ENCODE measurements at regions not wholly inside any gene's neighbourhood (a gene's known extent, or its start where the extent isn't known, plus 50 kb on each side); places are given as distances from the start of the nearest gene placed in this dataset.
A peak's percentile ranks its signal among the peaks of the same experiment; 100 is the strongest.

DNA sequence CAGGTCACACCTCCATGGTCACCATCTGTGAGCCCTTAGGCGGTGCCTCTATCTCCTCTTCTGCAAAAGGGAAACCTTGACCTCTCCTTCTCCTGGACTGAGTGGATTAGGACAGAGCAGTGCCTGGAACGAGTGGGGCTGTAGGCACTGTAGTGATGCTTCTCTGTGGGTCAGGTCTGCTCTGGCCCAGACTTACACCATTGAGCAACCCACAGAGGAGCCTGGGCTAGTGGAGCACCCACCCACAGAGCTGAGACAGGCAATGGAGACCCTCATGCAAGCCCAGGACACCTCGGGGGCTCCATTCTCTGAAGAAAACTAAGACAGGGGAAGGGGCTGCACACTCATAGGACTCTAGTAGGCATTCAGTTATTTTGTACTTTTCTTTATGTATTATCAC lies 400.6 kb downstream of the GADD45G start:
- Histone ChIP-seq H3K9me3 (0 out of 2 replicates have a peak, but pooled peaks cover 5% of the 10 kb centered on the region), H3K4me3 (no peak overlapping the region), H3K36me3 (no peaks in the 10 kb centered on the region), H3K27me3 (no peaks in the 10 kb centered on the region)
- no peak for DNase-seq

DNA sequence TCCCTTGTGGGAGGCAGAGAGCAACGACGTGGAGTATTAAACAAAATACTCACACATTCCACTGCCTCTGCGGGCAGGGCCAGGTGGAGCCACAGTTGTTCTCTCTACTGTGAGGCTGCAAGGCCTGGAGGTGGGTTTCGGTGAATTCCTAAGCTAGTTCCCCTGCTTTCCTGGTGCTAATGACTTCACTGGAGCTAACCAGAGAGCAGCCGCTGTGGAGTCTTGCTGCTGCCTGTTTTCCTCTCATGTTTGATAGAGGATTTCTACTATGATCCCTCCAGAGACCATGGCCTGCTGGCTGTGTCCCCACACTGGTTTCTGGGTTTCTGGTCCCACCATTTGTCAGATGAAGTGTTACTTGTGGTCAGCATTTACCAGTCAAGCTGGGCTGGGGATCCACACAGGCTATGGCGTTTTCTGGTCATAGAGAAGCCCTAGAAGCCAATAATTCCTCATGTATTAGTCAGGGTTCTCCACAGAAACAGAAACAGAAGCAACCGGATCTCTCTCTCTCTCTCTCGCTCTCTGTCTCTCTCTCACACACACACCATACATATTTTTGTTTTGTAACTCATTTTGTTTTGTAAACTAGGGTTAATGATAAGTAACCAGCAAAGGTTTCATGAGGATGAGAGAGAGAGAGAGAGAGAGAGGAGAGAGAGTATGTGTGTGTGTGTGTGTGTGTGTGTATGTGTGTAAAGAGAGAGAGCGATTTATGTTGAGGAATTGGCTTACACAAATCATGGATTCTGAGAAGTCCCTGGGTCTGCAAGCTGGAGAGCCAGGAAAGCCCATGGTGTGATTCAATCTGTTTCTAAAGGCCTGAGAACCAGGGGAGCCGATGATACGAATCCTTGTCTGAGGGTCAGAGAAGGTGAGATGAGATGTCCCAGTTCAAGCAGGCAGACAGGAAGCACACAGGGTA lies 403.0 kb downstream of the GADD45G start:
- no peaks in the 10 kb centered on the region for H3K27me3 ChIP-seq
- H3K9me3 ChIP-seq: 0 out of 2 replicates have a peak, but pooled peaks cover 5% of the 10 kb centered on the region
- no peaks in the 10 kb centered on the region for H3K36me3 ChIP-seq
- DNase-seq: peak; percentile 49
- no peak overlapping the region for H3K4me3 ChIP-seq

DNA sequence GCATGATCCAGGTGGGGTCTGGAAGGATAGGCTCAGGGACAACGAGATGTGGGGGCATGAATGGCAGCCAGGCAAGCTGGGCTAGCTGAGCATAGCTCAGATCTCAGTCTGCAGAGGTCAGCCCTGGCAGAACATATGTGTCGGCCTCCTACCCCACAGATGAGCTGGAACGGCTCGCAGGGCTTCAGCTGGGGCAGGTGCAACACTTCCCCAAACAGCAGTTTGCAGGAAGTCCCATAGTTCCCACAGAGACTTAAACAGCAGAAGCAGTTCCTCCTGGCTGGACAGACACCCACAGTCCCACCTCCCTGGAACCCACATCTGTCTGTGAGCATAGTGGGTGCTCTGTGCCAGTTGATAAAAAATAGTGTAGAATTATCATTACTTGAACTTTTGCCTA lies 404.6 kb downstream of the GADD45G start:
- Histone ChIP-seq H3K9me3 (0 out of 2 replicates have a peak, but pooled peaks cover 5% of the 10 kb centered on the region), H3K27me3 (no peaks in the 10 kb centered on the region), H3K4me3 (no peak overlapping the region), H3K36me3 (no peaks in the 10 kb centered on the region)
- DNase-seq: no peak

DNA sequence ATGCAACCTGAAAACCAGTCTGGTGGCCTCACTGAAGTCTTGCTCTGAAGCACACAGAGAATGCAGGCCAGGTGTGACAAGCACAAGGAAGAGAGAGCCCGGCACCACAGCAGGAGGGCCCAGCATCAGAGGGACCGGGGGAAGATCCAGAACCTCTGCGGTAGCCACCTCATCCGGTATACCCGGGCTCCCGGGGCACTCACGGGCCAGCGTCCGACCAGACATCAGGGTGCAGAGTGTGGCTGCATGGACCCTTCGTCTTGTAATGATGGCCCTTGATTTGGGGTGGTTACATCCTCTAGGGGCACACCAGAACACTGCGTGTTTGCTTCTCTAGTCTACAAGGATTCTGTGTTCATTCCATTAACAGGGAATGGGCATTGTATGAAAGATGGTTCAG lies 406.0 kb downstream of the GADD45G start:
- DNase-seq: no peak

DNA sequence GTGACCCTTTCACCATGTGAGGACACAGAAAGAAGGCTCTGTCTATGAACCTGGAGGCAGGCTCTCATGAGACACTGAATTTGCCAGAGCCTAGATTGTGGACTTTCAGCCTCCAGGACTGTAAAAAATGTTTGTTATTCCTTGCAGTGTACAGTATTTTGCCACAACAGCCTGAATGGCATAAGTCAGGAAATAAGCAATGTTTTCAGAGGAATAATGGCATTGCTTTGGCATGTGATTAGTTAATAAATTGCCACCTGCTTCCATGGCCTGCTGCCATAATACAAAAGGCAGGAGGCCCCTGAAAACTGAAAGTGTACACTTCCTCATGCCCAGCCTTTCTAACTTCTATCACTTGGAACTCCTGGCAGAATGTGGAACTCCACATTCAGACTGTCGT lies 408.1 kb downstream of the GADD45G start:
- Histone ChIP-seq H3K9me3 (no peaks in the 10 kb centered on the region), H3K27me3 (no peaks in the 10 kb centered on the region), H3K4me3 (no peak overlapping the region), H3K36me3 (no peaks in the 10 kb centered on the region)
- DNase-seq: no peak

More for the DNA sequence above, 406.0 kb downstream of the GADD45G start:
- Histone ChIP-seq H3K4me3 (no peak overlapping the region), H3K9me3 (no peaks in the 10 kb centered on the region), H3K36me3 (no peaks in the 10 kb centered on the region), H3K27me3 (no peaks in the 10 kb centered on the region)

DNA sequence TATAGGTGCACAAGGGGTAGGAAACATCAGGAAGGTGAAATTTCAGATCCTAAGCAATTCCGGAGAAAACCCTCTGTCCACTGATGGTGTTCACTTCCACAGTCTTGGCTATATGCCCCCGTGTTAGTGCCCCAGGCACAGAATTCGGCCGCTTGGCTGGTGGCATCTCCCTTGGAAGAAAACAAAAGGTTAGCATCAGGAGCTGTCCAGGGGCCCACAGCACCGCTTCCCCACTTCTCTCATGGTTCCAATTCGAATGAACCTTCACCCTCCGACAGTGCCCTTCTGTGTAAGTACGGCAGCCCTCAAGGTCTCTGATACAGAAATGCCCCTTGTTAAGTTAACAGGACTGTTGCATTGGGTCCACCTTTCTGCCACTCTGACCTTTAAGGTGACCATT lies 409.0 kb downstream of the GADD45G start:
- H3K36me3 ChIP-seq: no peaks in the 10 kb centered on the region
- no peak for DNase-seq
- no peak overlapping the region for H3K4me3 ChIP-seq
- H3K27me3 ChIP-seq: no peaks in the 10 kb centered on the region
- H3K9me3 ChIP-seq: no peaks in the 10 kb centered on the region

DNA sequence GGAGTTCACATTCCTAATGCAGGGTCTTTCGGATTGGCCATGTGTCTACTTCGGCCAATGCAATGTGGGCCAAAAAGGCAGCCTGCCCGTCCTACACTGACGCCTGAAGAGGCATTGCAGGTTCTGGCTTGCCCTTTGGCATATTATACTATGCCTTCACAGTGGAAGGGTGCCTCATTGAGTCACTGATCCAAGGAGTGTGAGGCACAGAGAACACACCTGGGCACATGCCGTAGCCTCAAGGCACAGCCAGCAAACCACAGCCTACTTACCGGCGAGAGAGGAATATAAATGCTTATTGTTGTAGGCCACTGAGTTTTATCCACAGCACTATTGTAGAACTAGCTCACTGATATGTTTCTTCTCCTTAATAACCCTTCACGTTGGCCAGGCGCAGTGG lies 409.6 kb downstream of the GADD45G start:
- Histone ChIP-seq H3K27me3 (no peaks in the 10 kb centered on the region), H3K4me3 (no peak overlapping the region), H3K36me3 (no peaks in the 10 kb centered on the region), H3K9me3 (no peaks in the 10 kb centered on the region)
- no peak for DNase-seq

DNA sequence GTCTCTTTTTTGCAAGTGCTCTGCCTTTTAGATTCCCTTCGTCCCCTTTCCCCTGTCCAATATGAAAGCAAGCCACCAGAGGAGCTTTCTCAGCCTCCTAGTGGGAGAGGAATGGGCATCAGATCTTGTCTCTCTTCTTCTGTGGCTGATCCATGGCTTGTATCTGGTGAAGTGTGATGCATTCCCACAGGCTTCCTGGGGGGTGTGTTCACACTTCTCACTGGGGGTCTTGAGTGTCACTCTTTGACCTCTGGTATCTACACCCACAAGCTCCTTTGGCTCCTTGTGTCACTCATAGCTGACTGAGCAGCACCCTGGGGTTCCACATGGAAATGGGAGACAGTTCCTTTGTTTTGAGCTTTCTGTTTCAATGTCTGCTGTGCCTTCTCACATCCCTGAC lies 411.5 kb downstream of the GADD45G start:
- Histone ChIP-seq H3K9me3 (no peaks in the 10 kb centered on the region), H3K27me3 (no peaks in the 10 kb centered on the region), H3K4me3 (no peak overlapping the region), H3K36me3 (no peaks in the 10 kb centered on the region)
- DNase-seq: no peak

DNA sequence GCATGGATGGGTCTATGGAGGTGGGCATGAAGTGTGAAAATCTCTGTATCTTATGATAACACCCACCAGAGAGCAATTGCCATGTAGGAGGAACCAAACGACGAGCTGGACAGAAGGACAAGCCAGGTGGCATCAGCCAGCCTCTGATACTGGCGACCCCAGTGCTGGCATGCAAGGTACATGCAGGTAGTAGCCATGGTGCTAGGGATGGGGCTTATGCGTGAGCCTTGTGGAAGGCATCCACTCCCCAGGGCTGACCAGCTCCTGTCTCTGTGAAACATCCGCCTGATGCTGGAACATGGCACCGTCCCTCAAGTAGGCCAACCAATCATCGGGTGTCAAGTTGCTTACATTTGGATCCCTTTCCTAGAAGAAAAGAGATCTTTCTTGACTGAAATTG lies 412.9 kb downstream of the GADD45G start:
- DNase-seq: no peak
- no peaks in the 10 kb centered on the region for H3K36me3 ChIP-seq
- no peaks in the 10 kb centered on the region for H3K9me3 ChIP-seq

DNA sequence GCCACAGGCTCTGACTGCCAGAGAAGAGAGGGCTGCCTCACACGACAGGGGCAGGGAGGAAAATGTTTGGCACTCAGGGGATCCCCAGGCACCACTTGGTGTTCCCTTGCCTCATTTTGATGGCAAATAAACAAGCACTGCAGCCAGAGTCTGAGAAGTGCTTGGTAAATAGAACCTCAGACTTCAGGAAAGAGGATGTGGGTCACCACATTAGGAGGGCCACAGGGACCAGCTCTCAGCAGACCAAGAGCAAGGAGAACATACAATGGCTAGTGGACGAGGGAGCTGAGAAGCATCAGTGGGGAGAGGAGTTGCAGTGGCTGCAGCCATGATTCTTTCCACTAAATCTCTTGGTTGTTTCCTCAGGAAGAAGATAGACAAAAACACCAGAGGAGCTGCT lies 413.9 kb downstream of the GADD45G start:
- H3K9me3 ChIP-seq: no peaks in the 10 kb centered on the region
- no peak for DNase-seq
- no peaks in the 10 kb centered on the region for H3K36me3 ChIP-seq
- H3K27me3 ChIP-seq: no peaks in the 10 kb centered on the region
- no peak overlapping the region for H3K4me3 ChIP-seq

More for the DNA sequence above, 412.9 kb downstream of the GADD45G start:
- no peak overlapping the region for H3K4me3 ChIP-seq
- H3K27me3 ChIP-seq: no peaks in the 10 kb centered on the region

DNA sequence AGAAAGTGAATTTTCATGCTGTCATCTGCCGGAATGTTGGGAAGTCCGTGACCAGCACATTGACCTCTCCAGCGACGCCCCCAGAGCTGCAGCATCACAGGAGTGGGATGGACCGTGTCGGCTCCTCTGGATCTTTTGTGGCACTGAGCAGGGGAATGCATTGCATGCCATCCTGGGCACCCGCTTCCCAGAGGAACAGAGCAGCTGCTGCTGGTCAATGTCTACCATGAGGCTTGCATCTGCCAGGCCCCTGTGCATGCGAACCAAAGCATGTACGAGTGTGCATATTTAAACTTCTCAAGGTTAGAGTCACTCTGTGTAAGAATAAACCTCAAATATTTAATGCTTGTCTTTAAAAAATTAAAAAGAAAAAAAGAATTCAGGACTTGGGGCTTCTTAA lies 414.8 kb downstream of the GADD45G start:
- no peak for DNase-seq
- H3K9me3 ChIP-seq: no peaks in the 10 kb centered on the region
- no peak overlapping the region for H3K4me3 ChIP-seq

DNA sequence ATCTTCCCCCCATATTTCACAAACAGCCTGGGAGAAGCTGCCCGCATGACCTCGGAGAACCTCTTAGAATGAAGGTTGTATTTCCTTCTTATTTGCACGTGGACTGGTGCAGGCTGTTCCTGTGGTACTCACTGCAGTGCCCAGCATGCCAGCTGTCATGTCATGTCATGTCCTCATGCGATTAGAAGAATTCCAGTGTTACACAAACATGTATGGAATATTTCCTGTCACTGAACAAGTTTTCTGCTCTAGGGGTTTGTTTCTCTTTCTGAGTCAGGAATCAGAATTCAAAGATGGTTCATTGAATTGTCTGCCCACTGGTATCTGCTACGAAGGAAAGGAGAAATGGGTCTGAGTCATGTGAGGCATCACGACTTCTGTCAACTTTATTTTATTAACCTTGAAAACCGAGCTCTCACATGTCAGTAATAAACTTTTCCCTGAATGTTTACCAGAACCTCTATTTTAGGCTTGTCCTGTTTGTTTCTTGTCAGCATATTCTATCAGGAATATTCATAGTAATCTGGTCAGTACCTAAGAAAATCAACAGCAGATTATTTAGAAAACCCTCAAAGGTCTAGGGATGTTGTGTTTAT lies 415.6 kb downstream of the GADD45G start:
- Histone ChIP-seq H3K36me3 (no peaks in the 10 kb centered on the region), H3K4me3 (no peak overlapping the region), H3K27me3 (no peaks in the 10 kb centered on the region), H3K9me3 (no peaks in the 10 kb centered on the region)
- no peak for DNase-seq

More for the DNA sequence above, 414.8 kb downstream of the GADD45G start:
- Histone ChIP-seq H3K27me3 (no peaks in the 10 kb centered on the region), H3K36me3 (no peaks in the 10 kb centered on the region)

DNA sequence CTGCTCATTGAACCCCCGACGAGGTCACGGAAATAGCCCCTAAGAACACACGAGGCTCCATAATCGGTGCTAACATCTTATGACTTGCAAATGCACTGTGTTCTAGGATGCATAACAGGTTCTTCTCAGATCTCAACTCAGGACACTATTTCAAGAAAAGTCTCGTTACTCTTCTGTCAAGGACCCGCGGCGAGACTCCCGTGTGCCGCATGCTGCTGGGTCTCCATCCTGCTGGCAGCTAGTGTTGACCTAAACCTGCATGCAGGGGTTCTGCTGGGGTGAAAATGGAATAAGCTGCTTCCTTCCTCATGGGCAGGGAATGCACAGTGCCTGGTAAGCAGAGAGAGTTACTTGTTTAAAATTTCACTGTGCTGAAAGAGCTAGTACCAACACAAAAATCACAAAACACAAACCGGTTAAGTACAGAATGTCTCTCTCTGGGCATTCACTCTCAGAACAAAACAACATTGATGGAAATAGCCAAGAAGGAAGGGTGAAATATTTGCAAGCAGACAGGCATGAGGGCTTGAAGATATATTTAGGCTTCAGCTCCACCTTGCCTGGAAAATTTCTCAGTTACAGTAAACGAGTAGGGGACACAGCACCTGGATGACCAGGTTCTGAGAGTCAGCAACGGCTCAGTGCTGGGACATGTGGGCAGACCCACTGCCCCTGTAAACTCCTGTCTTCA lies 416.5 kb downstream of the GADD45G start:
- no peaks in the 10 kb centered on the region for H3K9me3 ChIP-seq
- DNase-seq: no peak

DNA sequence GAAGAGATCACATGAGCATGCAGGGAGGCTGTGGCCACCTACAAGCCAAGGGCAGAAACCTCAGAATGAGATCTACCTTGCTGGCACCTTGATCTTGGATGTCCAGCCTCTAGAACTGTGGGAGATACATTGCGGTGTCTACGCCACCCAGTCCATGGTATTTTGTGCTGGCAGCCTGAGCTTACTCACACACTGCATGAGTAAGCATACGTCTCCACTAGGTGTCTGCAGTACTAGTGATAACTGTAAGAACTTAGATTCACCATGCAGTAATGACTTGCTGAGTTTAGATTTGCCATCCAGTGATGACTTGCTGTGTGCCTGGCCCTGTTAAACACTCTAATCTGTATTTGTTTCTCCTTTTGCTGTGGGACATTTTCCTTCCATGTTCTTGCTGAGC lies 417.7 kb downstream of the GADD45G start:
- no peaks in the 10 kb centered on the region for H3K27me3 ChIP-seq
- DNase-seq: no peak
- H3K4me3 ChIP-seq: no peak overlapping the region
- H3K36me3 ChIP-seq: no peaks in the 10 kb centered on the region
- no peaks in the 10 kb centered on the region for H3K9me3 ChIP-seq

More for the DNA sequence above, 416.5 kb downstream of the GADD45G start:
- H3K27me3 ChIP-seq: no peaks in the 10 kb centered on the region
- no peak overlapping the region for H3K4me3 ChIP-seq
- no peaks in the 10 kb centered on the region for H3K36me3 ChIP-seq

DNA sequence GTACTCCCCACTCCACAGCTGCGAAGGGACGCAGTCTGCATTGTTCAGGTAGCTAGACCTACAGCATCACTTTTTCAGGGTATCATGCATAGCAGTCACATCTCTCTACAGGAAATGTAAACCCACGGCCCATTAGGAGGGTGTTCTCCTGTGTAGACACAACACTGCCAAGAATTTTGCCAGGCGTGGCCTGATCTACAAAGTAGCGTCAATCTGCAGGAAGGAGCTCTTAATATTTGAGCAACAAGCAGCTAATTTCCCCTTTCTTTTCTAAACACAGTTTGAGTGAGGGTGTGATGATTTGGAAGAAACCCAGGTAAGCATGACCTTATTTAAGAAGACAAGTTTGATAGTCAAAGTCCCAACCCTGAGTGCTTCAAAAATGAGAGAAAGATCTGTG lies 419.0 kb downstream of the GADD45G start:
- H3K4me3 ChIP-seq: no peak overlapping the region
- DNase-seq: no peak
- no peaks in the 10 kb centered on the region for H3K36me3 ChIP-seq
- no peaks in the 10 kb centered on the region for H3K9me3 ChIP-seq
- H3K27me3 ChIP-seq: no peaks in the 10 kb centered on the region

DNA sequence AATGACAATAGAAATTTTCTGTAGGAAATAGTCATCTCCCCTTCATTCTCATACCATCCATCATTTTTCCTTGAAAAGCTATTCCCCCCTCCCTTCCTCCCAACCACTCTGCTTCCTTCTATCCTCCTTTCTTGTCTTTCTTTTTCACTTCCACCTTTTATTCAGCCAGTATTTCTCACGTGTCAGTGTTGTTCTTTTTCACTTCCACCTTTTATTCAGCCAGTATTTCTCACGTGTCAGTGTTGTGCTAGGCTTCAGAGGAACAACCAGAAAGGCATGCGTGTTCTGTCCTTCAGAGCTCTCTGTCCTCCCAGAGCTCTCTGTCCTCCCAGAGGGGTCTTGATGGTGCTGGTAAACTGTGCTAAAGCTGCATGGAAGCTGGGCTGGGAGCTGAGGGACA lies 419.6 kb downstream of the GADD45G start:
- no peaks in the 10 kb centered on the region for H3K27me3 ChIP-seq
- H3K4me3 ChIP-seq: no peak overlapping the region
- H3K9me3 ChIP-seq: no peaks in the 10 kb centered on the region
- no peaks in the 10 kb centered on the region for H3K36me3 ChIP-seq
- DNase-seq: no peak

DNA sequence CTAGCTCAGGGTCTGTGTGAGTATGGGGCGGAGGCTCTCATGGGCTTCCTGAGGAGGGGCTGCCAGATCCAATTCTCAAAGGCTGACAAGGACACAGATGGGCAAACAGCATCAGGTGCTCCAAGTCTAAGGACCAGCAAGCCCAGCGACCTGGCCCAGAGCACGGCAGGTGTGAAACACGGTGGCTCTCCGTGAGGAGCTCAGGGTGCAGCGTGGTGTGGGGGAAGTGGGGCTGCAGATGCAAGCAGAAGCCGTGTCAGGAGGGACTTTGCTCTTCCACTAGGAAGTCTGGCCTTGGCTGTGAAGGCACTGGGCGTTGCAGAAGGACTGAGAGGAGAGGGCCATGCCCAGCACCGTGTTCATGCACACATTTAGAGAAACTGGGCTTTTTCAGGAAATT lies 420.0 kb downstream of the GADD45G start:
- no peak for DNase-seq
- Histone ChIP-seq H3K27me3 (no peaks in the 10 kb centered on the region), H3K36me3 (no peaks in the 10 kb centered on the region)

More for the DNA sequence above, 420.0 kb downstream of the GADD45G start:
- Histone ChIP-seq H3K9me3 (no peaks in the 10 kb centered on the region), H3K4me3 (no peak overlapping the region)
